ENCODE measurements at regions not wholly inside any gene's neighbourhood (a gene's known extent, or its start where the extent isn't known, plus 50 kb on each side); places are given as distances from the start of the nearest gene placed in this dataset.
"Not testable (repeated sequence)": the region's sequence is repeated elsewhere in the genome, so short reads cannot be mapped to it uniquely, and the experiment has no call there.

- DNase-seq, result no peak
Measured at GRCh38 chr1:115452600-115453329, 114.7 kb upstream of the NGF start.

- no peak for DNase-seq
Measured at GRCh38 chr1:115450501-115451040, 112.5 kb upstream of the NGF start.

DNA sequence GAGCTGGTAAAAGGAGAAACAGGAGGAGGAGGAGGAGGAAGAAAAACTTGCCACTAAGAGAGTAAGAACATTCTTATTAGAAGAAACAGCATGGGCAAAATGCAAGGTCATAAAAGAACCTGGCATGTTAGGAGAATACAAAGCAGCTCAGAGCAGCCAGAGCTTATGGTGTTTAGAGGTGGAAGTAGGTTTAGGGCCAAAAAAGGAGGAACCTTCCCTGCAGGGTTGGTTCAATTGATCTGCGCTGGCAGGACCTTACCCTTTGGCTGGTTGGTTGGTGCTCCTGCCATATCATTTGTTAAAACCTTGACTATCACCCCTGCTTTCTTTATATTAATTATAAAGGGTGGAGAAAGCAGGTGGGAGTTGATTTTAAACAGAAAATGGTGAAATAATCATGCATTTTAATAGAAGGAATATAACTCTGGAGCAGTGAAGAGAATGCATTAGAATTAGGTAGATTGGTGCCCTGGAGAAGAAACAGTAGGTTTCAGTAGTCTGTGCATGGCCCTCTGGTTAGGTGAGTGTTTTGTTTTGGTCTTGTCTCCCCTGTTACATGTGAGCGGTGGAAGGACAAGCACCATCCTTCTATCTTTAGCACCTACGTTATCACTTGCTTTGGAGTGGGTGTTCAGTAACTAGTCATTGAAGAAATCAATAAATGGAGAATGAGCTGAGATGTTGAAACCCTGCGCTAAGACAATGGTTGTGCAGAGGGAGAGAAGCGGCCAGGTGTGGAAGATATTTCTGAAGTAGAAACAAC is 110.4 kb upstream of the NGF start:
- DNase-seq, result no peak

GRCh38 chr1:115447672-115448071 is 109.6 kb upstream of the NGF start:
- DNase-seq, result no peak

DNA sequence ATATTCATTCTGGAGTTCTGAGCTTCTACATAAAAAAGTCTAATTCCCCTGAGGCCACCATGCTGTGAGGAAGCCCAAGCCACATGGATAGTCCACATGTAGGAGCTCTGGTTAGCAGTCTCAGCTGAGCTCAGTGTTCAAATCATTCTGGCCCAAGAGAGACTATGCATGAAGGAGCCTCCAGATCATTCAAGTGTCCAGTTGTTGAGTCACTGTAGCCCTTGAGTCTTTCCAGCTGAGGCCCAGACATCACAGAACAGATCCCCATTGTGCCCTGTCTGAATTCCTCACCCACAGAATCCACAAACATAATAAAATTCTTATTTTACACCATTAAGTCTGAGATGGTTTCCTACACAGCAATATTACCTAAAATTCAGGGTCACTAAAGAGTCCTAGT is 107.0 kb upstream of the NGF start:
- no peak for DNase-seq

- DNase-seq, result no peak
Measured at GRCh38 chr1:115440733-115441132, 102.7 kb upstream of the NGF start.

DNA sequence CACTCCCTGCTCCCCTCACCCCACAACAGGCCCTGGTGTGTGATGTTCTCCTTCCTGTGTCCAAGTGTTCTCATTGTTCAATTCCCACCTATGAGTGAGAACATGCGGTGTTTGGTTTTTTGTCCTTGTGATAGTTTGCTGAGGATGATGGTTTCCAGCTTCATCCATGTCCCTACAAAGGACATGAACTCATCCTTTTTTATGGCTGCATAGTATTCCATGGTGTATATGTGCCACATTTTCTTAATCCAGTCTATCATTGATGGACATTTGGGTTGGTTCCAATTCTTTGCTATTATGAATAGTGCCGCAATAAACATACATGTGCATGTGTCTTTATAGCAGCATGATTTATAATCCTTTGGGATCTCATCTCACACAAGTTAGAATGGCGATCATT is 101.5 kb upstream of the NGF start:
- not testable (repeated sequence) for DNase-seq

GRCh38 chr1:115437196-115437595 is 99.1 kb upstream of the NGF start:
- peak; percentile 86 for DNase-seq

- no peak for DNase-seq
Measured at GRCh38 chr1:115436596-115436995, 98.5 kb upstream of the NGF start.

DNA sequence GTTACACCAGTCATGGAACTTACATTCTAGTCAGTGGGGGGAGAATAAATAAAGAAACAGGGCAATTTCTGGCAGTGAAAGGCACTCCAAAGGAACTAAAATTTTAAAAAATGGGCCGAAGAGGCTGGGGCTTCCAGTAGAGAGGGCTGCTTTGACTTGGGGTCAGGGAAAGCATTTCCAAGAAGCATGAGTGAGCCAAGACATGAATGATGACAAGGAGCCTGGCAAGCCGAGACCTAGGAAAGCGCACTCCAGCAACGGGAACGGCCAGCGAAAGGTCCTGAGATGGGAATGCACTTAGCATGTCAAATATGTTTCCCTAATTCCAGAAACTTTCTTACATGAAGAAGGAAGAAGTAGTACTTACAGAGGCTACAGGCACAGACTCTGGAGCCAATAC is 95.4 kb upstream of the NGF start:
- DNase-seq, result no peak

- no peak for DNase-seq
Measured at GRCh38 chr1:115432061-115432460, 94.0 kb upstream of the NGF start.

DNA sequence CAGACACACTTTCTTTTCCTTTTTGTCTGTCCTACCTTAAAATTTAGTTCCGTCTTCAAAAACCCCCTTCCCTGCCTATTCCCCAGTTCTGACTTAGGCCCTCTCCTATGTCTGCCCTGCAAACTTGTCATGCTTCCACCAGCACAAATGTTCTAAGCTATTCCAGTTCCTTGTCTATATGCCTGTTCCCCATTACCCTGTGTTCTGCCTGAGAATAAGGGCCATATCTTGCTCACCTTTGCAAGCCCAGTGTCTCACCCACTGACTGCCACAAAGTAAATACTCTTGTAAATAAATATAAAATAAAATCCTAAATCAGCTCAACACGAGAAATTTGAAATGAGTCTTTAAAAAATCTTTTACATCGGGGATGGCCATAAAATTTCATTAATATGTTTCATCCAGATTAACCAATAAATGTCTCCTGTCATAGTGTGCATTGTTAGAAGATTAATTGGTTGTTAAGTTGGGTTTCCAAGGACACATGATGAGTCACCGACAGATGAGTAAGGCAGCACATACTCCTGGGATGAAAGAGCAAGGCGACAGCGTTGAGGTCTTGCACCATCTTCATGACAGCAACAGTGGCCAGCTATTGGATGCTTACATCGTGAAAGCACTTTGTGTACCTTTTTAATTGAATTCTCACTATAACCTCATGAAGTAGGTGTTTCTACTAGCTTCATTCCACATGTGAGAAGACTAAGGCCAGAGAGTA is 92.6 kb upstream of the NGF start:
- DNase-seq, result no peak

GRCh38 chr1:115429884-115430283 is 91.8 kb upstream of the NGF start:
- DNase-seq, result no peak

- DNase-seq, result no peak
Measured at GRCh38 chr1:115429241-115429640, 91.2 kb upstream of the NGF start.

DNA sequence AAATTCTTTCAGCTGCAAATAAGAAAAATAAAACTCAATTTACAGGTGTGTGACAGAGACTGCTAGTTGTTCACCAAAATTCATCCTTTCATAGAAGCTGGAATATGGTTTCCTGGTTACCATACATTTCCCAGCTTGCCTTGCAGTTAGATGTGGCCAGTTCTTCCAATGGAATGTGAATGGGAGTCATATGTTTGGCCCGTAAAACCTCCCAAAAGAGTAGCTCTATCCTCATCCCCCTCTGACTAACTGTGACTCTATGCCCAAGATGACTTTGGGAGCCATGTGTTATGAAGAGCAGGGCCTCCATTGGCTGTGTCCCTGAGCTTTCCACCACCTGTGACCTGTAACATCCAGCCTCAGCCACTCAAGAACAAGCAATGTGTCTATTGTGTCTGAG is 90.6 kb upstream of the NGF start:
- DNase-seq, result no peak

DNA sequence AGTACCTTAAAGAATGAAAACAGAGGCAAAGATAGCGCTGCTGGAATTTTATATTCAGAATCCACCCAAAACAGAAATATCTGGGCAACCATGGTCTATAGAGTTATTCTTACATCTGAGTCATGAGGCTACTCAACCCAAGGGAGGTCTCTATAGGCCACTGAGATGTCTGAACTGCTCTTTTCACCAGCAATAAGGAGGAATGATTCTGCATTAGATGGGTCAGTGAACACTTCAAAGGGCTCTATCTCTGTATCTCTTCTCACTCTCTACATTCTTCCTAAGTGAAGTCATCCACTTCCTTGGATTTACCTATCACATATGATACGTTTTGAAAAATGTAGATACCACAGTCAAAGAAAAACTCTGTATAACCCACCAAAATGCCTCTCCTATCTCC is 90.2 kb upstream of the NGF start:
- no peak for DNase-seq

- no peak for DNase-seq
Measured at GRCh38 chr1:115426956-115427355, 88.9 kb upstream of the NGF start.

DNA sequence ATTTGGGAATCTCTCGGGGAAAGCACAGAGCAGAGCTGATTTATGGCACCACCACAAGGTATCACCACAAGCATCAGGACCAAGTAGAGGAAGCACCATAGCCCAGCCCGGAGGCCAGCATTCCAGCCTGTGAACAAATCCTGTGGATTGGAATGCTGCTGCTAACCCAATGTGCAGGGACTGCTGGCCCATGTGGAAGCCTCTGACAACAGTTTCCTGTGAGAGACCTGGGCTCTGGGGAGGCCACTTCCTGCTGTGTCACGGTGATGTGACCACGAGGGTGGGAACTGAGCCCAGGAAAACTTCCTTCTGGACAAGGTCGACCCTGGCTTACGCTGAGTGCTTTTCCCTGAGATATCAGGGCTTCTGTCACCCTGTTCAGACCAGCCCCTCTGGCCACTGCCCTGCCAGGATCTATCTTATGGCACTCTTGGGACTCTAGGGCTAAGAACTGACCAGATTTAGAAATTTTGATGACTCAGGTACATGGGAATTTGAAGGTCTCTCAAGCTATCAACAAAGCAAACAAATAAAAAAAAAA is 88.3 kb upstream of the NGF start:
- no peak for DNase-seq

DNA sequence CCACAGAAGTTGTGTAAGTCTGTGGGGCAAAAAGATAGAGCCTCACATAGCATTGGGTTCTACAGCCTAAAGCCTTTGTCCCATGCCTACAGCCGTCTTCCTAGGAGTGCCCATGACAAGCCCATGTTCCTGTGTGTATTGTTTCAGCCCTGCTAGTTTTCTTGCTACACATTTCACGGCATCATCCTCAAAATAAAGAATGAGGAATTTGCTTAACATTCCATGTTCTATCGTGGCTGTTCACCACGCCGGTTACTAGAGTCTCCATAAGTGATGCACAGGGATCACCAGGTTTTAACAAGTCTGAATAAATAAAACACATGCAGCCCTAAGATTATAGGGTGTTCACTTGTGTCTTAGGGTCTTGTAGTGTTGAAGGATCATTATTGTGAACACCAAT is 87.4 kb upstream of the NGF start:
- no peak for DNase-seq

GRCh38 chr1:115423776-115424175 is 85.7 kb upstream of the NGF start:
- DNase-seq, result no peak

GRCh38 chr1:115419571-115419970 is 81.5 kb upstream of the NGF start:
- DNase-seq, result no peak

DNA sequence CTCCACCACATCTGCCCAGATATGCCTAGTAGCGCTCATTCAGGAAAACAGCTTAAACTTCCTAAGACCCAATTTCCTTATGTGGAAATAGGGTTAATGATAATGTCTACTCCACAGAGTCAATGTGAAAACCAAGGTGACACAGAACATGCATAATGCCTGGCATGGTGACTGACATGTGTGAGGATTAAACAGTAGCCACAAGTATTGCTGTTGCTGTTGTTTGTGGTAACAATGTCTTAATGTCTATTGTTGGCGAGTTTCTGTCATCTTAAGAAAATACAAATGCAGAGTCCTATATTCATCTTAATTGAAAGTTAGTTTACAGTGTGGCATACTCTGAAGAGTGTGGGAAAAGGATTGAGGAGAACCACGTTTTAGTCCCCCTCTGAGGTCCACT is 75.6 kb upstream of the NGF start:
- DNase-seq, result no peak

- no peak for DNase-seq
Measured at GRCh38 chr1:115413208-115413607, 75.2 kb upstream of the NGF start.
